ENCODE measurements at regions not wholly inside any gene's neighbourhood (a gene's known extent, or its start where the extent isn't known, plus 50 kb on each side); places are given as distances from the start of the nearest gene placed in this dataset.

- no peak for TF ChIP-seq CTCF (conservative IDR thresholded peaks at IDR 0.05; ENCODE audit: low read depth, low read length)
- TF ChIP-seq EZH2 (IDR thresholded peaks at IDR 0.05; ENCODE audit: borderline replicate concordance, low read depth, low read length, poor library complexity, severe bottlenecking): no peak
Measured at GRCh38 chr6:100232781-100233573, 231.7 kb downstream of the SIM1 start.

Data from A673 (cell line).